Spinal cord (tissue), 9 donors: ENCODE measurements at regions not wholly inside any gene's neighbourhood (a gene's known extent, or its start where the extent isn't known, plus 50 kb on each side); places are given as distances from the start of the nearest gene placed in this dataset.
A peak's percentile ranks its signal among the peaks of the same experiment; 100 is the strongest.

Source experiments
- DNase-seq, 6 donors: peaks; one replicate each; pipeline versions ENCODE4 v3.0.0 to v3.0.0-alpha.2; 2013 to 2015; ENCODE audit warnings: low spot score in 6 of 6, low read depth in 4 of 6
- H3K27ac ChIP-seq: one replicate; pipeline ENCODE4 v1.5.1; 2013; ENCODE audit warnings: low read depth, low read length, control low read depth
- H3K27me3 ChIP-seq: one replicate; pipeline ENCODE4 v1.6.1; 2013; ENCODE audit warnings: low read length; ENCODE audit not compliant: control insufficient read depth, insufficient read depth
- H3K36me3 ChIP-seq: one replicate; pipeline ENCODE4 v1.6.1; 2013; ENCODE audit warnings: low read length; ENCODE audit not compliant: control insufficient read depth, insufficient read depth
- H3K4me1 ChIP-seq: one replicate; pipeline ENCODE4 v1.6.1; 2013; ENCODE audit warnings: low read length; ENCODE audit not compliant: control insufficient read depth, insufficient read depth
- H3K4me3 ChIP-seq: one replicate; pipeline ENCODE4 v1.5.1; 2013; ENCODE audit warnings: low read depth, low read length, control low read depth
- H3K9me3 ChIP-seq: one replicate; pipeline ENCODE4 v1.6.1; 2013; ENCODE audit warnings: low read length; ENCODE audit not compliant: control insufficient read depth, insufficient read depth
- WGBS: methylation state at CpG from one replicate; pipeline ENCODE4 v1.1.5; 2013; ENCODE audit warnings: missing lambda C conversion rate; ENCODE audit not compliant: insufficient coverage; 5-methylcytosine and 5-hydroxymethylcytosine counted together
- donor health status: healthy.

- Histone ChIP-seq H3K4me1 (no peaks in the 10 kb centered on the region), H3K9me3 (no peaks in the 10 kb centered on the region), H3K4me3 (no peak overlapping the region), H3K36me3 (no peaks in the 10 kb centered on the region), H3K27ac (no peak overlapping the region), H3K27me3 (no peaks in the 10 kb centered on the region)
- DNase-seq = no peak
- 60% methylated on average over 1 of the region's 4 CpGs for WGBS
Observed at GRCh38 chr14:85883966-85884365, 354.0 kb downstream of the FLRT2 start.

GRCh38 chr14:85883101-85883500, 353.2 kb downstream of the FLRT2 start:
- Histone ChIP-seq H3K27me3 (no peaks in the 10 kb centered on the region), H3K9me3 (no peaks in the 10 kb centered on the region)
- peak in 1 of 6 donors; percentile 55 for DNase-seq

GRCh38 chr14:85881935-85882334, 352.0 kb downstream of the FLRT2 start:
- Histone ChIP-seq H3K36me3 (no peaks in the 10 kb centered on the region), H3K9me3 (no peaks in the 10 kb centered on the region), H3K27ac (no peak overlapping the region), H3K4me1 (no peaks in the 10 kb centered on the region), H3K4me3 (no peak overlapping the region), H3K27me3 (no peaks in the 10 kb centered on the region)
- 67% methylated on average over 1 of the region's 2 CpGs for WGBS
- DNase-seq = peak in 3 of 6 donors; percentile 40 to 79 (median 69)

More at GRCh38 chr14:85883101-85883500, 353.2 kb downstream of the FLRT2 start:
- no peak overlapping the region for H3K4me3 ChIP-seq
- no peak overlapping the region for H3K27ac ChIP-seq
- H3K36me3 ChIP-seq = no peaks in the 10 kb centered on the region
- no peaks in the 10 kb centered on the region for H3K4me1 ChIP-seq

GRCh38 chr14:85878874-85879273, 348.9 kb downstream of the FLRT2 start:
- H3K9me3 ChIP-seq = no peaks in the 10 kb centered on the region
- DNase-seq = peak in 1 of 6 donors; percentile 42
- no peaks in the 10 kb centered on the region for H3K36me3 ChIP-seq
- 83% methylated on average over 6 of the region's 7 CpGs for WGBS
- H3K4me1 ChIP-seq = no peaks in the 10 kb centered on the region
- no peak overlapping the region for H3K4me3 ChIP-seq
- no peaks in the 10 kb centered on the region for H3K27me3 ChIP-seq
- no peak overlapping the region for H3K27ac ChIP-seq

- Histone ChIP-seq H3K4me3 (no peak overlapping the region), H3K9me3 (no peaks in the 10 kb centered on the region), H3K36me3 (no peaks in the 10 kb centered on the region), H3K27me3 (no peaks in the 10 kb centered on the region), H3K27ac (no peak overlapping the region), H3K4me1 (no peaks in the 10 kb centered on the region)
- 43% methylated on average over 1 of the region's 6 CpGs for WGBS
- DNase-seq = peak in 2 of 6 donors; percentile 67 to 70
Observed at GRCh38 chr14:85873006-85873405, 343.1 kb downstream of the FLRT2 start.

GRCh38 chr14:85867450-85867849, 337.5 kb downstream of the FLRT2 start:
- Histone ChIP-seq H3K36me3 (no peaks in the 10 kb centered on the region), H3K9me3 (no peaks in the 10 kb centered on the region), H3K4me1 (no peaks in the 10 kb centered on the region), H3K4me3 (no peak overlapping the region), H3K27me3 (no peaks in the 10 kb centered on the region), H3K27ac (no peak overlapping the region)
- DNase-seq = no peak
- no CpG with 5 or more reads among the region's 4 CpGs for whole genome bisulfite sequencing

GRCh38 chr14:85865701-85866100, 335.8 kb downstream of the FLRT2 start:
- no peaks in the 10 kb centered on the region for H3K4me1 ChIP-seq
- no peak overlapping the region for H3K27ac ChIP-seq
- peak in 1 of 6 donors; percentile 73 for DNase-seq
- no peaks in the 10 kb centered on the region for H3K9me3 ChIP-seq
- no CpG with 5 or more reads among the region's 3 CpGs for WGBS
- no peaks in the 10 kb centered on the region for H3K27me3 ChIP-seq
- H3K36me3 ChIP-seq = no peaks in the 10 kb centered on the region
- no peak overlapping the region for H3K4me3 ChIP-seq

GRCh38 chr14:85858634-85859033, 328.7 kb downstream of the FLRT2 start:
- H3K27ac ChIP-seq = no peak overlapping the region
- no peaks in the 10 kb centered on the region for H3K9me3 ChIP-seq
- no peaks in the 10 kb centered on the region for H3K4me1 ChIP-seq
- no peaks in the 10 kb centered on the region for H3K27me3 ChIP-seq
- no peak overlapping the region for H3K4me3 ChIP-seq
- no peak for DNase-seq
- no peaks in the 10 kb centered on the region for H3K36me3 ChIP-seq
- WGBS = no CpG with 5 or more reads among the region's 2 CpGs

GRCh38 chr14:85856430-85856829, 326.5 kb downstream of the FLRT2 start:
- Histone ChIP-seq H3K27ac (no peak overlapping the region), H3K4me3 (no peak overlapping the region), H3K27me3 (no peaks in the 10 kb centered on the region), H3K36me3 (no peaks in the 10 kb centered on the region), H3K4me1 (no peaks in the 10 kb centered on the region), H3K9me3 (no peaks in the 10 kb centered on the region)
- DNase-seq = no peak
- WGBS = no CpG with 5 or more reads among the region's 1 CpG

- 83% methylated on average over 1 of the region's 2 CpGs for WGBS
- H3K27ac ChIP-seq = no peak overlapping the region
- DNase-seq = no peak
- H3K36me3 ChIP-seq = no peaks in the 10 kb centered on the region
- no peaks in the 10 kb centered on the region for H3K4me1 ChIP-seq
- no peaks in the 10 kb centered on the region for H3K9me3 ChIP-seq
- H3K27me3 ChIP-seq = no peaks in the 10 kb centered on the region
- no peak overlapping the region for H3K4me3 ChIP-seq
Observed at GRCh38 chr14:85853996-85854526, 324.1 kb downstream of the FLRT2 start.
